Kidney epithelial cell (primary cell): ENCODE measurements at regions not wholly inside any gene's neighbourhood (a gene's known extent, or its start where the extent isn't known, plus 50 kb on each side); places are given as distances from the start of the nearest gene placed in this dataset.

Experiments used
- DNase-seq: peaks from one replicate; pipeline ENCODE4 v3.0.0-alpha.2; 2010; ENCODE audit warnings: low read depth
- H3K27me3 ChIP-seq: 2 replicates; pipeline ENCODE4 v1.6.0; 2011; ENCODE audit warnings: low read length; ENCODE audit not compliant: control insufficient read depth, insufficient read depth
- H3K36me3 ChIP-seq: 2 replicates; pipeline ENCODE4 v1.5.1; 2011; ENCODE audit warnings: low read length; ENCODE audit not compliant: control insufficient read depth, insufficient read depth
- H3K4me3 ChIP-seq: 2 replicates; pipeline ENCODE4 v1.5.1; 2011; ENCODE audit warnings: low read depth, mild to moderate bottlenecking, control low read depth, low read length
- TF ChIP-seq, protein P1 (sequence below): IDR thresholded peaks from 2 replicates; pipeline ENCODE4 v1.5.1; 2011; ENCODE audit warnings: mild to moderate bottlenecking, moderate library complexity, low read length, control low read depth, inconsistent platforms; ENCODE audit not compliant: insufficient read depth, poor library complexity, severe bottlenecking

- DNase-seq = no peak
- Histone ChIP-seq H3K36me3 (no peaks in the 10 kb centered on the region), H3K4me3 (no peak overlapping the region), H3K27me3 (no peaks in the 10 kb centered on the region)
- TF ChIP-seq, protein P1, sequence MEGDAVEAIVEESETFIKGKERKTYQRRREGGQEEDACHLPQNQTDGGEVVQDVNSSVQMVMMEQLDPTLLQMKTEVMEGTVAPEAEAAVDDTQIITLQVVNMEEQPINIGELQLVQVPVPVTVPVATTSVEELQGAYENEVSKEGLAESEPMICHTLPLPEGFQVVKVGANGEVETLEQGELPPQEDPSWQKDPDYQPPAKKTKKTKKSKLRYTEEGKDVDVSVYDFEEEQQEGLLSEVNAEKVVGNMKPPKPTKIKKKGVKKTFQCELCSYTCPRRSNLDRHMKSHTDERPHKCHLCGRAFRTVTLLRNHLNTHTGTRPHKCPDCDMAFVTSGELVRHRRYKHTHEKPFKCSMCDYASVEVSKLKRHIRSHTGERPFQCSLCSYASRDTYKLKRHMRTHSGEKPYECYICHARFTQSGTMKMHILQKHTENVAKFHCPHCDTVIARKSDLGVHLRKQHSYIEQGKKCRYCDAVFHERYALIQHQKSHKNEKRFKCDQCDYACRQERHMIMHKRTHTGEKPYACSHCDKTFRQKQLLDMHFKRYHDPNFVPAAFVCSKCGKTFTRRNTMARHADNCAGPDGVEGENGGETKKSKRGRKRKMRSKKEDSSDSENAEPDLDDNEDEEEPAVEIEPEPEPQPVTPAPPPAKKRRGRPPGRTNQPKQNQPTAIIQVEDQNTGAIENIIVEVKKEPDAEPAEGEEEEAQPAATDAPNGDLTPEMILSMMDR = no peak
Measured at GRCh38 chr21:28310171-28310685, 682.4 kb downstream of the LTN1 start.

DNA sequence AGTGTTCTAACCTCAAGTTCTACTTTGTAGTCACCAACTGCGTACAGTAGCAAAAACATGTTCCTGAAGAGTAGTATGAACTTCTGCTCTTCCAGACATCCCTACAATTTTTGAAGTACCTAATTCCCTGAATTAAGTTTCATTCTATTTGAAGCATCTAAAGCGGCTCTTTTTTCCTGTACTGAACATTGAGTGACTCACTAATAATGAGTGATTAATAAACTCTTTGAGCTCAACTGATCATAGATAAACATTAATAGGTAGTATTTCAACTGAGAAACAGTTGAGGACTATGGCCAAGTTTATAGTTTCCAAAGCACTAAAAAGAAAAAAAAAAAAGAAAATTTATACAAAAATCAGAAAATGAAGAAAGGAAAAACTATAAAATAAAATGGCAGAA, 683.1 kb downstream of the LTN1 start:
- Histone ChIP-seq H3K36me3 (no peaks in the 10 kb centered on the region), H3K4me3 (no peak overlapping the region), H3K27me3 (no peaks in the 10 kb centered on the region)
- no peak for DNase-seq
- TF ChIP-seq, protein P1 = no peak

GRCh38 chr21:28308516-28308915, 684.2 kb downstream of the LTN1 start:
- Histone ChIP-seq H3K4me3 (no peak overlapping the region), H3K36me3 (no peaks in the 10 kb centered on the region), H3K27me3 (no peaks in the 10 kb centered on the region)
- DNase-seq = peak; percentile 28
- TF ChIP-seq, protein P1 = no peak

DNA sequence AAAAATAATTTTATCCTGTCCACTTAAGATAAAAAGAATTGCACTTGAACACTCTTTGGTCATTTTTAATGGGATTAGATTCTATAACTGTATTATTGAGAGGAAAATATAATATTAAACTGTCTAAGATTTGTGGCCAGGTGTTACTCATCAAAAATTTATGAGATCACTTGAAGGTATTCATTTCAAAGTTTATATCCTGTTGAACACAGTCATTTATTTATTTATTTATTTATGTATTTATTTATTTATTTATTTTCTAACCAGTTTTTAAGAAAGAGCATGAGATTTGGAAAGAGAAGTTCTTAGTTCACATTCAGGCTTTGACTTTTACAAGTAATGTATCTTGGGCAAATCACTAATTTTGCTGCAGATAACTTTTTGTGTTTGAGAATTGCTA, 692.7 kb downstream of the LTN1 start:
- H3K36me3 ChIP-seq = no peaks in the 10 kb centered on the region
- H3K4me3 ChIP-seq = no peak overlapping the region
- DNase-seq = no peak
- TF ChIP-seq, protein P1 = no peak
- no peaks in the 10 kb centered on the region for H3K27me3 ChIP-seq

DNA sequence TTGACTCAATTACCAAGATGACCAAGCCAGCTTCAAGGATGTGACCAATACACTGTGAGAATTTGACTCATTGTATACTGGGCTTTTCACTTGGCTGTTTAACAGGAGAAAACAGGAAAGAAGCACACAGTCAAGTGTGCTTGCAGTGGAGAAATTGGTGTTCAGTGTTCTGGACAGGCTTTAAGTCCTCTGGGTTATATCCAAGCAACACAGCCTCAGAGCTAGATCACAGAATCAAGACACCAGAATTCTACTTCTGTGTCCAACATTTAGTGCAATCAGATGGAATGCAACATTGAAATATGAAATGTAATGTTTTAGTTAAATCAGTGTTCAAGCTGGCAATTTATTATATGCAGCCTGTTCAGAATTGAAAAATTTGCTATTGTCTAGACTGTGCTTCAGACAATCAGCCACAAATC, 694.4 kb downstream of the LTN1 start:
- no peaks in the 10 kb centered on the region for H3K36me3 ChIP-seq
- no peak for DNase-seq

DNA sequence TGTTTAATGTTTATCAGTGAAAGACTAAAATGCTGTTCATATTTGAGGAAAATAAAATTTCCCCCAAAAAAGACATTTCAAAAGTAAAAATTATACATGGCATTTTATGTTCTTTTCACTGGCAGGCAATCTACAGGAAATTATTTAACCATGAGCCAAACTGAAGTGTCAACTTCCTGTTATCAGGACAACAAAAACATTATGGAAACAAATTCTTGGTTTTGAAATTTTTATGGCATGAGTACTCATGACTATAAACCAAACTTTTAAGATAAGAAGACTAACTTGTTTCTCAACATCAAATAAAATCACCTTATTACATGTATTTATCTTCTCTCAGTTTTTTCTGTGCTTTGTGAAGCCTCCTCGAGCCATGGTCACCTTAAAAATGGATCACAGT, 698.6 kb downstream of the LTN1 start:
- Histone ChIP-seq H3K4me3 (no peak overlapping the region), H3K36me3 (no peaks in the 10 kb centered on the region), H3K27me3 (no peaks in the 10 kb centered on the region)
- TF ChIP-seq, protein P1 = no peak
- DNase-seq = no peak

More for the DNA sequence above, 694.4 kb downstream of the LTN1 start:
- TF ChIP-seq, protein P1 = no peak
- Histone ChIP-seq H3K4me3 (no peak overlapping the region), H3K27me3 (no peaks in the 10 kb centered on the region)
